Sigmoid colon (tissue), 4 donors: ENCODE measurements at regions not wholly inside any gene's neighbourhood (a gene's known extent, or its start where the extent isn't known, plus 50 kb on each side); places are given as distances from the start of the nearest gene placed in this dataset.
"Not testable (repeated sequence)": the region's sequence is repeated elsewhere in the genome, so short reads cannot be mapped to it uniquely, and the experiment has no call there.

Experiments
- POLR2A ChIP-seq, 2 donors: fragments of 450-650 bp; IDR thresholded peaks; one replicate each; pipeline ENCODE4 v1.6.1; 2016; ENCODE audit warnings: antibody characterized with exemption in 2 of 2, mild to moderate bottlenecking in 2 of 2, moderate library complexity in 2 of 2
- POLR2AphosphoS5 ChIP-seq, 4 donors: sonication (generic); formaldehyde crosslinking; IDR thresholded peaks; one replicate each; pipeline ENCODE4 v1.6.1; 2017; ENCODE audit warnings: antibody characterized with exemption in 4 of 4
- TF ChIP-seq, protein P1 (sequence below), 4 experiments: fragments of 450-650 bp in 3 of 4; fragments of 200-600 bp in 1 of 4; IDR thresholded peaks; one replicate each; pipeline ENCODE4 v1.5.1; 2016 to 2019; ENCODE audit warnings: antibody characterized with exemption in 4 of 4, mild to moderate bottlenecking in 3 of 4, moderate library complexity in 2 of 4

DNA sequence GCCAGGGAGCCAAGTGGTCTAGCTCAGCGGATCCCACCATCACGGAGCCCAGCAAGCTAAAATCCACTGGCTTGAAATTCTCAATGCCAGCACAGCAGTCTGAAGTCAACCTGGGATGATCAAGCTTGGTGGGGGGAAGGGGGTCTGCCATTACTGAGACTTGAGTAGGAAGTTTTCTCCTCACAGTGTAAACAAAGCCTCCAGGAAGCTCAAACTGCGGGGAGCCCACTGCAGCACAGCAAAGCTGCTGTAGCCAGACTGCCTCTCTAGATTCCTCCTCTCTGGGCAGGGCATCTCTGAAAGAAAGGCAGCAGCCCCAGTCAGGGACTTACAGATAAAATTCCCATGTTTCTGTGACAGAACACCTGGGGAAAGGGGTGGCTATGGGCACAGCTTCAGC, 98.8 kb upstream of the TRPC5 start:
- TF ChIP-seq, protein P1, sequence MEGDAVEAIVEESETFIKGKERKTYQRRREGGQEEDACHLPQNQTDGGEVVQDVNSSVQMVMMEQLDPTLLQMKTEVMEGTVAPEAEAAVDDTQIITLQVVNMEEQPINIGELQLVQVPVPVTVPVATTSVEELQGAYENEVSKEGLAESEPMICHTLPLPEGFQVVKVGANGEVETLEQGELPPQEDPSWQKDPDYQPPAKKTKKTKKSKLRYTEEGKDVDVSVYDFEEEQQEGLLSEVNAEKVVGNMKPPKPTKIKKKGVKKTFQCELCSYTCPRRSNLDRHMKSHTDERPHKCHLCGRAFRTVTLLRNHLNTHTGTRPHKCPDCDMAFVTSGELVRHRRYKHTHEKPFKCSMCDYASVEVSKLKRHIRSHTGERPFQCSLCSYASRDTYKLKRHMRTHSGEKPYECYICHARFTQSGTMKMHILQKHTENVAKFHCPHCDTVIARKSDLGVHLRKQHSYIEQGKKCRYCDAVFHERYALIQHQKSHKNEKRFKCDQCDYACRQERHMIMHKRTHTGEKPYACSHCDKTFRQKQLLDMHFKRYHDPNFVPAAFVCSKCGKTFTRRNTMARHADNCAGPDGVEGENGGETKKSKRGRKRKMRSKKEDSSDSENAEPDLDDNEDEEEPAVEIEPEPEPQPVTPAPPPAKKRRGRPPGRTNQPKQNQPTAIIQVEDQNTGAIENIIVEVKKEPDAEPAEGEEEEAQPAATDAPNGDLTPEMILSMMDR (IDR thresholded peaks at IDR 0.05) = not testable (repeated sequence)
- TF ChIP-seq POLR2AphosphoS5, POLR2A (IDR thresholded peaks at IDR 0.05): not testable (repeated sequence)
